Upper lobe of left lung (tissue), 4 donors: ENCODE measurements at regions not wholly inside any gene's neighbourhood (a gene's known extent, or its start where the extent isn't known, plus 50 kb on each side); places are given as distances from the start of the nearest gene placed in this dataset.

Experiments used
- EP300 ChIP-seq, 4 donors: sonication (generic); formaldehyde crosslinking; IDR thresholded peaks; one replicate each; pipeline ENCODE4 v1.5.1; 2017; ENCODE audit warnings: antibody characterized with exemption in 4 of 4, control low read depth in 2 of 4
- POLR2A ChIP-seq, 4 donors: fragments of 450-650 bp; IDR thresholded peaks; one replicate each; pipeline ENCODE4 v1.5.1; 2016 to 2017; ENCODE audit warnings: antibody characterized with exemption in 4 of 4, mild to moderate bottlenecking in 2 of 4
- POLR2AphosphoS5 ChIP-seq, 2 donors: sonication (generic); formaldehyde crosslinking; IDR thresholded peaks; one replicate each; pipeline ENCODE4 v1.5.1; 2017; ENCODE audit warnings: antibody characterized with exemption in 2 of 2
- TF ChIP-seq, protein P1 (sequence below), 6 experiments: fragments of 450-650 bp in 4 of 6; fragments of 200-600 bp in 2 of 6; sonication (generic) in 2 of 6; IDR thresholded peaks; one replicate each; pipeline ENCODE4 v1.5.1; 2016 to 2019; ENCODE audit warnings: antibody characterized with exemption in 6 of 6

- TF ChIP-seq, protein P1, sequence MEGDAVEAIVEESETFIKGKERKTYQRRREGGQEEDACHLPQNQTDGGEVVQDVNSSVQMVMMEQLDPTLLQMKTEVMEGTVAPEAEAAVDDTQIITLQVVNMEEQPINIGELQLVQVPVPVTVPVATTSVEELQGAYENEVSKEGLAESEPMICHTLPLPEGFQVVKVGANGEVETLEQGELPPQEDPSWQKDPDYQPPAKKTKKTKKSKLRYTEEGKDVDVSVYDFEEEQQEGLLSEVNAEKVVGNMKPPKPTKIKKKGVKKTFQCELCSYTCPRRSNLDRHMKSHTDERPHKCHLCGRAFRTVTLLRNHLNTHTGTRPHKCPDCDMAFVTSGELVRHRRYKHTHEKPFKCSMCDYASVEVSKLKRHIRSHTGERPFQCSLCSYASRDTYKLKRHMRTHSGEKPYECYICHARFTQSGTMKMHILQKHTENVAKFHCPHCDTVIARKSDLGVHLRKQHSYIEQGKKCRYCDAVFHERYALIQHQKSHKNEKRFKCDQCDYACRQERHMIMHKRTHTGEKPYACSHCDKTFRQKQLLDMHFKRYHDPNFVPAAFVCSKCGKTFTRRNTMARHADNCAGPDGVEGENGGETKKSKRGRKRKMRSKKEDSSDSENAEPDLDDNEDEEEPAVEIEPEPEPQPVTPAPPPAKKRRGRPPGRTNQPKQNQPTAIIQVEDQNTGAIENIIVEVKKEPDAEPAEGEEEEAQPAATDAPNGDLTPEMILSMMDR (IDR thresholded peaks at IDR 0.05), result no peak
- no peak for TF ChIP-seq POLR2AphosphoS5 (IDR thresholded peaks at IDR 0.05)
- TF ChIP-seq EP300 (IDR thresholded peaks at IDR 0.05), result no peak
- TF ChIP-seq POLR2A (IDR thresholded peaks at IDR 0.05), result no peak
Observed at GRCh38 chr4:97353876-97354275, 789.4 kb downstream of the STPG2 start.
